B cell (primary cell): ENCODE measurements at regions not wholly inside any gene's neighbourhood (a gene's known extent, or its start where the extent isn't known, plus 50 kb on each side); places are given as distances from the start of the nearest gene placed in this dataset.

ENCODE experiments used
- ATAC-seq: fragments of 200-7000 bp; cut with Tn5 transposase; one replicate; pipeline ENCODE4 v1.10.0; 2021; ENCODE audit warnings: low read depth, mild to moderate bottlenecking, moderate number of reproducible peaks, moderate library complexity
- CTCF ChIA-PET: fragments of 350-600 bp; sonication (Branson Sonifier 250); formaldehyde crosslinking; loops from one replicate; lab custom pipeline; 2021; ENCODE audit warnings: antibody characterized with exemption, inconsistent platforms; lab: Charles Lee
- POLR2A ChIA-PET: fragments of 350-600 bp; sonication (Branson Sonifier 250); formaldehyde crosslinking; loops from one replicate; lab custom pipeline; 2021; ENCODE audit warnings: antibody characterized with exemption; lab: Charles Lee
- DNase-seq: peaks from one replicate; pipeline ENCODE4 v3.0.0; 2013
- H2AFZ ChIP-seq: 2 replicates; pipeline ENCODE4 v1.6.1; 2012; ENCODE audit warnings: mild to moderate bottlenecking, low read depth, low read length; ENCODE audit not compliant: insufficient read depth, poor library complexity, severe bottlenecking
- H3K27ac ChIP-seq, 2 donors: 1 replicate in 1 of 2; 2 replicates in 1 of 2; pipeline ENCODE4 v1.5.1; 2012 to 2013; ENCODE audit warnings: low read length in 2 of 2, mild to moderate bottlenecking in 2 of 2, moderate library complexity in 1 of 2
- H3K27me3 ChIP-seq, 4 experiments: fragments of 200-600 bp in 1 of 4; sonication (generic) in 1 of 4; replicated peaks in 1 of 4; 1 replicate in 2 of 4; 2 replicates in 2 of 4; pipeline versions ENCODE4 v1.6.1 to v1.7.0; 2013 to 2016; ENCODE audit warnings: low read length in 3 of 4, mild to moderate bottlenecking in 2 of 4, mixed read lengths in 1 of 4, moderate library complexity in 1 of 4; ENCODE audit not compliant: insufficient read depth in 4 of 4, control insufficient read depth in 3 of 4; ENCODE audit errors: control extremely low read depth in 1 of 4
- H3K36me3 ChIP-seq, 2 experiments: replicated peaks in 1 of 2; 1 replicate in 1 of 2; 2 replicates in 1 of 2; pipeline versions ENCODE4 v1.6.1 to v1.7.1; 2013; ENCODE audit warnings: low read length in 1 of 2; ENCODE audit not compliant: insufficient read depth in 2 of 2, control insufficient read depth in 1 of 2; ENCODE audit errors: control extremely low read depth in 1 of 2, extremely low read depth in 1 of 2
- H3K4me1 ChIP-seq, 2 donors: fragments of 200-600 bp in 1 of 2; sonication (generic) in 1 of 2; 1 replicate in 1 of 2; 2 replicates in 1 of 2; pipeline versions ENCODE4 v1.5.1 to v1.6.1; 2013 to 2017; ENCODE audit warnings: low read length in 2 of 2; ENCODE audit not compliant: control insufficient read depth in 2 of 2, insufficient read depth in 2 of 2
- H3K4me2 ChIP-seq: replicated peaks from 2 replicates; pipeline ENCODE3; 2012; ENCODE audit warnings: mild to moderate bottlenecking, low read depth, low read length; ENCODE audit not compliant: poor library complexity, severe bottlenecking
- H3K4me3 ChIP-seq, 5 experiments: fragments of 200-600 bp in 1 of 5; sonication (generic) in 1 of 5; 1 replicate in 3 of 5; 2 replicates in 2 of 5; pipeline versions ENCODE4 v1.5.1 to v1.7.0; 2011 to 2016; ENCODE audit warnings: low read length in 4 of 5, mild to moderate bottlenecking in 4 of 5, low read depth in 2 of 5, control low read depth in 1 of 5, moderate library complexity in 1 of 5; ENCODE audit not compliant: insufficient read depth in 1 of 5; ENCODE audit errors: control extremely low read depth in 1 of 5, extremely low read depth in 1 of 5
- H3K79me2 ChIP-seq: fragments of 200-600 bp; sonication (generic); one replicate; pipeline ENCODE4 v1.6.0; 2016; ENCODE audit warnings: low read length; ENCODE audit not compliant: control insufficient read depth, insufficient read depth
- H3K9ac ChIP-seq: fragments of 200-600 bp; sonication (generic); 2 replicates; pipeline ENCODE4 v1.6.1; 2017; ENCODE audit warnings: mild to moderate bottlenecking, low read length, moderate library complexity
- H3K9me3 ChIP-seq, 3 donors: one replicate each; pipeline versions ENCODE4 v1.6.1 to v1.7.1; 2013; ENCODE audit warnings: low read length in 2 of 3; ENCODE audit not compliant: control insufficient read depth in 2 of 3, insufficient read depth in 1 of 3; ENCODE audit errors: control extremely low read depth in 1 of 3
- H4K20me1 ChIP-seq: 2 replicates; pipeline ENCODE4 v1.6.0; 2012; ENCODE audit warnings: mild to moderate bottlenecking, low read length; ENCODE audit not compliant: insufficient read depth, control insufficient read depth, poor library complexity, severe bottlenecking
- H3K27ac Mint-ChIP-seq: one replicate; pipeline ENCODE4 v1.8.0; 2021; ENCODE audit warnings: mixed read lengths
- H3K27me3 Mint-ChIP-seq: one replicate; pipeline ENCODE4 v1.8.0; 2021; ENCODE audit warnings: mixed read lengths
- H3K4me1 Mint-ChIP-seq: one replicate; pipeline ENCODE4 v1.8.0; 2021; ENCODE audit warnings: mixed read lengths
- H3K4me3 Mint-ChIP-seq: one replicate; pipeline ENCODE4 v1.8.0; 2021; ENCODE audit warnings: mixed read lengths
- H3K9me3 Mint-ChIP-seq: one replicate; pipeline ENCODE4 v1.8.0; 2022; ENCODE audit warnings: mixed read lengths; ENCODE audit not compliant: insufficient read depth
- EZH2 ChIP-seq: IDR thresholded peaks from 2 replicates; pipeline ENCODE4 v1.6.1; 2012; ENCODE audit warnings: borderline replicate concordance, low read depth, mild to moderate bottlenecking, moderate library complexity, low read length; ENCODE audit not compliant: insufficient read depth, poor library complexity, severe bottlenecking
- WGBS: methylation state at CpG from one replicate; pipeline ENCODE4 v1.1.5; 2013; ENCODE audit warnings: missing lambda C conversion rate; ENCODE audit not compliant: insufficient coverage; 5-methylcytosine and 5-hydroxymethylcytosine counted together
- intact Hi-C: fragments of 100-400 bp; cut with micrococcal nuclease; formaldehyde crosslinking; loops from one replicate; pipeline ENCODE4 v1.10.0; 2022
- TF ChIP-seq, protein P1 (sequence below): fragments of 200-600 bp; IDR thresholded peaks from one replicate; pipeline ENCODE4 v1.8.0; 2022; ENCODE audit warnings: antibody characterized with exemption, mild to moderate bottlenecking

DNA sequence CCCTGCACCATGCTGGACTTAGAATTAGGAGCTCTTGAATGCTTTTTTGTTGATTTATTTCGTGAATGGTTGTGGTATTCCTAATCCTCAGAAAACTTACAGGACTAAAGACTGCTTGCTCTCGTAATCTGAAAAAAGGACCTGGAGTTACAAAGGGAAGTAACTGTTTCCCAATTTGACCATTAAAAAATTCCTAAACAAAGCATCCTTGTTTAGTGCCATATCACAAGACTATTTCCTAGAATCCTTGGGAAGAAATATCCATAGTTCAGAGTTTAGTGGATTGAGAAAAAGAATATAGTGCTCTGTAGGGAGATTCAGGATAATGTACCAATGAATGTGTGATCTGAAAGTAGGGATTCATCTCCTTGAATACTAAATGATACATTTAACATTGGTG lies 186.8 kb downstream of the NDFIP2 start:
- Histone ChIP-seq H3K9ac (no peak overlapping the region), H4K20me1 (no peaks in the 10 kb centered on the region), H3K4me1 (no peaks in the 10 kb centered on the region), H3K27me3 (no peaks in the 10 kb centered on the region), H3K27ac (no peak overlapping the region), H2AFZ (no peak overlapping the region), H3K79me2 (no peaks in the 10 kb centered on the region), H3K4me2 (no peak overlapping the region), H3K4me3 (no peak overlapping the region), H3K9me3 (peaks cover 0 to 3% (median 1%) of the 10 kb centered on the region in 3 donors), H3K36me3 (no peaks in the 10 kb centered on the region)
- Mint-ChIP-seq H3K4me3 (no peak overlapping the region), H3K27me3 (peaks cover 4% of the 10 kb centered on the region), H3K9me3 (no peaks in the 10 kb centered on the region), H3K27ac (no peak overlapping the region), H3K4me1 (no peaks in the 10 kb centered on the region)
- ChIA-PET CTCF (no interaction called here), POLR2A (no interaction called here)
- no peak for DNase-seq
- no CpG with 5 or more reads among the region's 2 CpGs for whole genome bisulfite sequencing
- intact Hi-C loops = no loop called here
- TF ChIP-seq, protein P1, sequence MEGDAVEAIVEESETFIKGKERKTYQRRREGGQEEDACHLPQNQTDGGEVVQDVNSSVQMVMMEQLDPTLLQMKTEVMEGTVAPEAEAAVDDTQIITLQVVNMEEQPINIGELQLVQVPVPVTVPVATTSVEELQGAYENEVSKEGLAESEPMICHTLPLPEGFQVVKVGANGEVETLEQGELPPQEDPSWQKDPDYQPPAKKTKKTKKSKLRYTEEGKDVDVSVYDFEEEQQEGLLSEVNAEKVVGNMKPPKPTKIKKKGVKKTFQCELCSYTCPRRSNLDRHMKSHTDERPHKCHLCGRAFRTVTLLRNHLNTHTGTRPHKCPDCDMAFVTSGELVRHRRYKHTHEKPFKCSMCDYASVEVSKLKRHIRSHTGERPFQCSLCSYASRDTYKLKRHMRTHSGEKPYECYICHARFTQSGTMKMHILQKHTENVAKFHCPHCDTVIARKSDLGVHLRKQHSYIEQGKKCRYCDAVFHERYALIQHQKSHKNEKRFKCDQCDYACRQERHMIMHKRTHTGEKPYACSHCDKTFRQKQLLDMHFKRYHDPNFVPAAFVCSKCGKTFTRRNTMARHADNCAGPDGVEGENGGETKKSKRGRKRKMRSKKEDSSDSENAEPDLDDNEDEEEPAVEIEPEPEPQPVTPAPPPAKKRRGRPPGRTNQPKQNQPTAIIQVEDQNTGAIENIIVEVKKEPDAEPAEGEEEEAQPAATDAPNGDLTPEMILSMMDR = no peak
- TF ChIP-seq EZH2 = no peak
- ATAC-seq = no peak

DNA sequence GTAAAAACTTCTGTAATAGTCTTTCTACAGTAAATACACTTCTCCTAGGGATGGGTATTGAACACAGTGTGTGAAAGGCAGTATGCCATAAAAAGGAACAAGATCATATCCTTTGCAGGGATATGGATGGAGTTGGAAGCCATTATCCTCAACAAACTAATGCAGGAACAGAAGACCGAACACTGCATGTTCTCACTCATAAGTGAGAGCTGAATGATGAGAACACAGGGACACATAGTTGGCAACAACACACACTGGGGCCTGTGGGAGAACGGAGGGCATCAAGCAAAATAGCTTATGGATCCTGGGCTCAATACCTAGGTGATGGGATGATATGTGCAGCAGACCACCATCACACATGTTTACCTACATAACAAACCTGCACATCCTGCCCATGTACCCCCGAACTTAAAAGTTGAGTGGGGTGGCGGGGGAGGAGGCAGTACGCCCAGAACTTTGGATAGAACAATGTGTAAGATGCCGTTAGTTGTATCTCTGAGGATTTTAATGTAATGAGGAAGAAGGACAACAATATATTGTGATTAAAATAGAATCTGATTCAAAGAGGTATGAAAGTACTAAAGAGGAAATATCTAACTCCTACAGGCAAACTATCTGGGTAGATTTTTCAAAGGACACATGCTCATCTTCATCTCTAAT lies 183.2 kb downstream of the NDFIP2 start:
- ChIA-PET POLR2A (no interaction called here), CTCF (no interaction called here)
- H3K27me3 Mint-ChIP-seq = peaks cover 4% of the 10 kb centered on the region
- H3K4me3 ChIP-seq = no peak overlapping the region
- no peak overlapping the region for H2AFZ ChIP-seq
- H3K4me3 Mint-ChIP-seq = no peak overlapping the region
- intact Hi-C loops = no loop called here
- H3K9me3 Mint-ChIP-seq = no peaks in the 10 kb centered on the region
- no peaks in the 10 kb centered on the region for H3K4me1 ChIP-seq
- H3K27ac Mint-ChIP-seq = no peak overlapping the region
- DNase-seq (no peak), ATAC-seq (no peak)
- H3K4me1 Mint-ChIP-seq = no peaks in the 10 kb centered on the region
- no peaks in the 10 kb centered on the region for H3K27me3 ChIP-seq
- no peak overlapping the region for H3K27ac ChIP-seq
- no peak for TF ChIP-seq EZH2
- TF ChIP-seq, protein P1 = no peak
- no peaks in the 10 kb centered on the region for H3K79me2 ChIP-seq
- H4K20me1 ChIP-seq = no peaks in the 10 kb centered on the region
- no peaks in the 10 kb centered on the region for H3K36me3 ChIP-seq
- no peak overlapping the region for H3K4me2 ChIP-seq
- no peak overlapping the region for H3K9ac ChIP-seq
- H3K9me3 ChIP-seq = peaks cover 0 to 1% (median 0%) of the 10 kb centered on the region in 3 donors
- WGBS = no CpG with 5 or more reads among the region's 6 CpGs
